ENCODE measurements at regions not wholly inside any gene's neighbourhood (a gene's known extent, or its start where the extent isn't known, plus 50 kb on each side); places are given as distances from the start of the nearest gene placed in this dataset.

DNA sequence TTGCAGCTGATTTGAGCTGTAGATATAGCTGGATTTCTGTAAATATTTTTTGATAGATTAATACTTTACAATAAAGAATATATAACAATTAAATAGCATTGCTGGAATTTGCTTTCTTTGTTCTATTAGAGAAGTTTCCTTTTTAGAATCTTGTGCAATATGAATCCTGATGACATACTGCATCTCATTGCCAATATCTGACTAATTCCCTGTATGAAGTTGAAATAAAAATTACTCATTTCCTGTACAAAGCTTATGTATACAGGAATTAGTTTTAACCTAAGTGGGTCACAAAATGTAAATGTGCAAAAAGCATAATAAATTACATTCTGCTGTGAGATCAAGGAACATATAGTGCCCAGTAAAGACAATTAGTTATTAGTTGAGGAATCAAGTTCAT lies 72.8 kb upstream of the TMEFF2 start:
- ChIA-PET RAD21 (ENCODE audit: low non-redundant PET in 1 of 2, low total read pairs in 2 of 2, uncharacterized antibody in 2 of 2, unreplicated experiment in 2 of 2) (no interaction called here), POLR2A (no interaction called here), CTCF (no interaction called here)
- H3K4me2 ChIP-seq (ENCODE audit: low read length), result no peak overlapping the region
- H3K9ac ChIP-seq (ENCODE audit: low read length), result no peak overlapping the region
- H3K9me3 ChIP-seq (ENCODE audit: control insufficient read depth in 1 of 2, insufficient read depth in 1 of 2, low read depth in 1 of 2, low read length in 2 of 2), result no peaks in the 10 kb centered on the region
- H3K4me1 ChIP-seq (ENCODE audit: control insufficient read depth in 1 of 2, insufficient read depth in 2 of 2, low read length in 2 of 2), result no peaks in the 10 kb centered on the region
- H3K36me3 ChIP-seq (ENCODE audit: control insufficient read depth in 1 of 2, insufficient read depth in 2 of 2, low read length in 2 of 2), result no peaks in the 10 kb centered on the region
- intact Hi-C loops (cut with micrococcal nuclease), result no loop called here
- no peak overlapping the region for H3K4me3 ChIP-seq (replicated peaks in 1 of 2; ENCODE audit: low read depth in 1 of 2, low read length in 2 of 2)
- TF ChIP-seq ATF3 (IDR thresholded peaks at IDR 0.05) (no peak), TCF7L2 (IDR thresholded peaks at IDR 0.05; ENCODE audit: borderline replicate concordance, extremely low read depth, insufficient read depth, insufficient read length) (no peak), EGR1 (IDR thresholded peaks at IDR 0.05; ENCODE audit: low read depth) (no peak), SP1 (IDR thresholded peaks at IDR 0.05; ENCODE audit: low read depth) (peak; percentile 10; the same call in 1 of the 2 replicates), YY1 (IDR thresholded peaks at IDR 0.05; ENCODE audit: extremely low read depth, insufficient replicate concordance, low read depth, low read length) (no peak), CBX3 (IDR thresholded peaks at IDR 0.05; ENCODE audit: low read depth) (no peak), ELF1 (IDR thresholded peaks at IDR 0.05; ENCODE audit: borderline replicate concordance, low read depth) (no peak), POLR2A (IDR thresholded peaks at IDR 0.05; ENCODE audit: borderline replicate concordance, extremely low read depth, insufficient read depth, insufficient read length) (no peak), ZFX (IDR thresholded peaks at IDR 0.05) (no peak), ZBTB33 (IDR thresholded peaks at IDR 0.05; ENCODE audit: extremely low read depth, insufficient replicate concordance, low read length) (no peak), SRF (IDR thresholded peaks at IDR 0.05; ENCODE audit: low read depth) (no peak), EZH2phosphoT487 (IDR thresholded peaks at IDR 0.05; ENCODE audit: borderline replicate concordance) (no peak), FOSL1 (IDR thresholded peaks at IDR 0.05; ENCODE audit: low read depth) (peak; percentile 47; the same call in 1 of the 2 replicates), MAX (IDR thresholded peaks at IDR 0.05) (no peak), SIN3A (IDR thresholded peaks at IDR 0.05; ENCODE audit: low read depth) (no peak), JUND (IDR thresholded peaks at IDR 0.05) (0 out of 2 replicates have a peak, but pooled peaks have one; percentile 21), CEBPB (IDR thresholded peaks at IDR 0.05; ENCODE audit: low read depth) (peak; percentile 79)
- TF ChIP-seq, protein P1, sequence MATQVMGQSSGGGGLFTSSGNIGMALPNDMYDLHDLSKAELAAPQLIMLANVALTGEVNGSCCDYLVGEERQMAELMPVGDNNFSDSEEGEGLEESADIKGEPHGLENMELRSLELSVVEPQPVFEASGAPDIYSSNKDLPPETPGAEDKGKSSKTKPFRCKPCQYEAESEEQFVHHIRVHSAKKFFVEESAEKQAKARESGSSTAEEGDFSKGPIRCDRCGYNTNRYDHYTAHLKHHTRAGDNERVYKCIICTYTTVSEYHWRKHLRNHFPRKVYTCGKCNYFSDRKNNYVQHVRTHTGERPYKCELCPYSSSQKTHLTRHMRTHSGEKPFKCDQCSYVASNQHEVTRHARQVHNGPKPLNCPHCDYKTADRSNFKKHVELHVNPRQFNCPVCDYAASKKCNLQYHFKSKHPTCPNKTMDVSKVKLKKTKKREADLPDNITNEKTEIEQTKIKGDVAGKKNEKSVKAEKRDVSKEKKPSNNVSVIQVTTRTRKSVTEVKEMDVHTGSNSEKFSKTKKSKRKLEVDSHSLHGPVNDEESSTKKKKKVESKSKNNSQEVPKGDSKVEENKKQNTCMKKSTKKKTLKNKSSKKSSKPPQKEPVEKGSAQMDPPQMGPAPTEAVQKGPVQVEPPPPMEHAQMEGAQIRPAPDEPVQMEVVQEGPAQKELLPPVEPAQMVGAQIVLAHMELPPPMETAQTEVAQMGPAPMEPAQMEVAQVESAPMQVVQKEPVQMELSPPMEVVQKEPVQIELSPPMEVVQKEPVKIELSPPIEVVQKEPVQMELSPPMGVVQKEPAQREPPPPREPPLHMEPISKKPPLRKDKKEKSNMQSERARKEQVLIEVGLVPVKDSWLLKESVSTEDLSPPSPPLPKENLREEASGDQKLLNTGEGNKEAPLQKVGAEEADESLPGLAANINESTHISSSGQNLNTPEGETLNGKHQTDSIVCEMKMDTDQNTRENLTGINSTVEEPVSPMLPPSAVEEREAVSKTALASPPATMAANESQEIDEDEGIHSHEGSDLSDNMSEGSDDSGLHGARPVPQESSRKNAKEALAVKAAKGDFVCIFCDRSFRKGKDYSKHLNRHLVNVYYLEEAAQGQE (IDR thresholded peaks at IDR 0.05; ENCODE audit: low read depth), result no peak
- TF ChIP-seq, protein P2, sequence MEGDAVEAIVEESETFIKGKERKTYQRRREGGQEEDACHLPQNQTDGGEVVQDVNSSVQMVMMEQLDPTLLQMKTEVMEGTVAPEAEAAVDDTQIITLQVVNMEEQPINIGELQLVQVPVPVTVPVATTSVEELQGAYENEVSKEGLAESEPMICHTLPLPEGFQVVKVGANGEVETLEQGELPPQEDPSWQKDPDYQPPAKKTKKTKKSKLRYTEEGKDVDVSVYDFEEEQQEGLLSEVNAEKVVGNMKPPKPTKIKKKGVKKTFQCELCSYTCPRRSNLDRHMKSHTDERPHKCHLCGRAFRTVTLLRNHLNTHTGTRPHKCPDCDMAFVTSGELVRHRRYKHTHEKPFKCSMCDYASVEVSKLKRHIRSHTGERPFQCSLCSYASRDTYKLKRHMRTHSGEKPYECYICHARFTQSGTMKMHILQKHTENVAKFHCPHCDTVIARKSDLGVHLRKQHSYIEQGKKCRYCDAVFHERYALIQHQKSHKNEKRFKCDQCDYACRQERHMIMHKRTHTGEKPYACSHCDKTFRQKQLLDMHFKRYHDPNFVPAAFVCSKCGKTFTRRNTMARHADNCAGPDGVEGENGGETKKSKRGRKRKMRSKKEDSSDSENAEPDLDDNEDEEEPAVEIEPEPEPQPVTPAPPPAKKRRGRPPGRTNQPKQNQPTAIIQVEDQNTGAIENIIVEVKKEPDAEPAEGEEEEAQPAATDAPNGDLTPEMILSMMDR (IDR thresholded peaks at IDR 0.05 in 2 of 3, conservative IDR thresholded peaks at IDR 0.05 in 1 of 3; ENCODE audit: borderline replicate concordance in 1 of 3, insufficient read depth in 1 of 3, low read depth in 2 of 3, low read length in 2 of 3), result no peak
- DNase-seq (ENCODE audit: low read depth, low spot score) (no peak), ATAC-seq (no peak)
- H3K27me3 ChIP-seq (ENCODE audit: insufficient read depth, low read length), result no peaks in the 10 kb centered on the region
- no peak overlapping the region for H3K27ac ChIP-seq (ENCODE audit: low read depth, low read length)
- peak overlapping the region; percentile 26 for H2AFZ ChIP-seq (ENCODE audit: low read depth, low read length, poor library complexity, severe bottlenecking)
- no peaks in the 10 kb centered on the region for H4K20me1 ChIP-seq (ENCODE audit: insufficient read depth)
- BruUV-seq (replicated peaks), result no TSS peak
- no peaks in the 10 kb centered on the region for H3K9me2 ChIP-seq (ENCODE audit: insufficient read depth)
- no peaks in the 10 kb centered on the region for H3K79me2 ChIP-seq (ENCODE audit: insufficient read depth, low read length)

All from HCT116 (cell line).